Right lobe of liver (tissue), 6 donors: ENCODE measurements at regions not wholly inside any gene's neighbourhood (a gene's known extent, or its start where the extent isn't known, plus 50 kb on each side); places are given as distances from the start of the nearest gene placed in this dataset.
"Not testable (repeated sequence)": the region's sequence is repeated elsewhere in the genome, so short reads cannot be mapped to it uniquely, and the experiment has no call there.

Experiments used
- ATAC-seq, 4 donors: fragments of 200-7000 bp; cut with Tn5 transposase; one replicate each; pipeline ENCODE4 v1.9.1; 2020; ENCODE audit warnings: mild to moderate bottlenecking in 4 of 4, moderate library complexity in 4 of 4
- DNase-seq, 3 donors: peaks; one replicate each; pipeline ENCODE4 v3.0.0-alpha.2; 2020
- H3K27ac ChIP-seq, 3 donors: fragments of 200-600 bp; one replicate each; pipeline ENCODE4 v1.8.0; 2022
- H3K27me3 ChIP-seq, 2 donors: fragments of 200-600 bp; one replicate each; pipeline ENCODE4 v1.8.0; 2022
- H3K36me3 ChIP-seq, 4 donors: fragments of 200-600 bp; sonication (generic) in 1 of 4; one replicate each; pipeline versions ENCODE4 v1.5.1 to v1.8.0; 2017 to 2022; ENCODE audit warnings: control low read depth in 1 of 4
- H3K4me1 ChIP-seq, 4 donors: fragments of 200-600 bp; sonication (generic) in 1 of 4; one replicate each; pipeline versions ENCODE4 v1.5.1 to v1.8.0; 2017 to 2022; ENCODE audit warnings: control low read depth in 1 of 4
- H3K4me3 ChIP-seq, 3 donors: fragments of 200-600 bp; one replicate each; pipeline ENCODE4 v1.8.0; 2022
- H3K9me3 ChIP-seq, 4 donors: fragments of 200-600 bp; sonication (generic) in 1 of 4; one replicate each; pipeline versions ENCODE4 v1.5.1 to v1.8.0; 2017 to 2022; ENCODE audit warnings: control low read depth in 1 of 4
- CTCF ChIP-seq, 4 donors: fragments of 200-600 bp in 3 of 4; fragments of 450-650 bp in 1 of 4; IDR thresholded peaks; one replicate each; pipeline versions ENCODE4 v1.5.1 to v1.8.0; 2016 to 2022; ENCODE audit warnings: antibody characterized with exemption in 4 of 4, mild to moderate bottlenecking in 2 of 4
- POLR2A ChIP-seq: fragments of 450-650 bp; IDR thresholded peaks from one replicate; pipeline ENCODE4 v1.6.1; 2017; ENCODE audit warnings: antibody characterized with exemption, mild to moderate bottlenecking
- WGBS: methylation state at CpG from one replicate; pipeline ENCODE4 v1.1.6; 2018; ENCODE audit warnings: low coverage, low lambda C conversion rate; ENCODE audit not compliant: insufficient coverage; ENCODE audit errors: missing lambda C conversion rate; 5-methylcytosine and 5-hydroxymethylcytosine counted together
- intact Hi-C, 2 donors: fragments of 100-400 bp; cut with DNase I; formaldehyde crosslinking; loops; one replicate each; pipeline versions ENCODE4 v1.11.2 to v1.14.1; 2022
- donor health status: DM: no; HTN: yes; CAD: no.
- donor health status: DM: no; HTN: no; CAD: no.
- donor health status: DM: no; HTN: no; CAD: no.
- donor health status: DM: no; HTN: yes; CAD: no.
- donor health status: DM: no; HTN: yes; CAD: no.

DNA sequence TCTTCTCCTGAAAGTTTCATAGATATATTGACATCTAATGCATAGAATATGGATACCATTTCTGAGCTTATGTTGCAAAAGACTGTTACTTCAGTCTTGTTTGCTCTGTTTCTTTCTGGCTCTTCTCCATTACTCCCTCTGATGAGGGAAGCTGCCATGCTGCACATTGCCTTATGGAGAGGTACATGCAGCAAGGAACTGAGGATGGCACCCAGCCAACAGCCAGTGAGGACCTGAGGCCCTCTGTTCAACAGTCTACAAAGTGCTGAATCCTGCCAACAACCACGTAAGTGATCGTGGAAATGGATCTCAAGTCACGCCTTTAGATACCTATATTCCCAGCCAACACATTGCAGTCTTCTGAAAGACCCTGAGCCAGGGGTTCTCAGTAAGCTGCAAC lies 66.6 kb upstream of the ADAMTS5 start:
- no peak overlapping the region for H3K4me3 ChIP-seq
- no peak for DNase-seq
- WGBS, result 57% methylated on average over 2 of the region's 3 CpGs

DNA sequence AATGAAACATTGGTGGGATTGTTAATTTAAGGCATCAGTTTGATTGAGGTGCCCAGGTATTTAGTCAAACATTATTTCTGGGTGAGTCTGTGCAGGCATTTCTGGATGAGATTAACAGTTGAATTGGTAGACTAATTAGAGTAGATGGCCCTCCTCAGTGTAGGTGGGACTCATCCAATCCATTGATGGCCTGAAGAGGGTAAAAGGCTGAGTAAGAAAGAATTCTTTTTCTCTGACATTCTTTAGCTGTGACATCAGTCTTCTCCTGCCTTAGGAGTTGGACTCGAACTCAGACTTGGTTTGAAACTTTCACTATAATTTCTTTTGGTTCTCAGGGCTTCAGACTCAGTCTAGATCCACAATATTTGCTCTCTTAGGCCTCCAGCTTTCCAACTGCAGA lies 59.6 kb upstream of the ADAMTS5 start:
- 9% methylated on average over 1 of the region's 1 CpG for WGBS
- DNase-seq (no peak), ATAC-seq (no peak)
- intact Hi-C loops, result no loop called here
- Histone ChIP-seq H3K9me3 (no peaks in the 10 kb centered on the region), H3K27me3 (no peaks in the 10 kb centered on the region), H3K4me1 (no peaks in the 10 kb centered on the region), H3K36me3 (no peaks in the 10 kb centered on the region), H3K27ac (no peak overlapping the region), H3K4me3 (no peak overlapping the region)
- TF ChIP-seq POLR2A (no peak), CTCF (IDR thresholded peaks at IDR 0.05) (no peak)

More for the DNA sequence above, 66.6 kb upstream of the ADAMTS5 start:
- Histone ChIP-seq H3K36me3 (no peaks in the 10 kb centered on the region), H3K4me1 (no peaks in the 10 kb centered on the region), H3K27me3 (no peaks in the 10 kb centered on the region), H3K9me3 (no peaks in the 10 kb centered on the region), H3K27ac (no peak overlapping the region)
- intact Hi-C loops, result no loop called here
- ATAC-seq, result no peak
- TF ChIP-seq POLR2A, result no peak
- no peak for TF ChIP-seq CTCF (IDR thresholded peaks at IDR 0.05)

DNA sequence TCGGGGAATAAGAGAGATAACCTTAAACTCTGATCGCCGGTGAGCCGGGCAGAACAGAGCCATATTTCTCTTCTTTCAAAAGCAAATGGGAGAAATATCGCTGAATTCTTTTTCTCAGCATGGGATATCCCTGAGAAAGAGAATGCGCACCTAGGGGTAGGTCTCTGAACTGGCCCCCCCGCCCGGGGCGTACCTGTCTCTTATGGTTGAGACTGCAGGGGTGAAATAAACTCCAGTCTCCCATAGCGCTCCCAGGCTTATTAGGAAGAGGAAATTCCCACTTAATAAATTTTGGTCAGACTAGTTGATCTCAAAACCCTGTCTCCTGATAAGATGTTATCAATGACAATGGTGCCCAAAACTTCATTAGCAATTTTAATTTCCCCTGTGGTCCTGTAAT lies 58.8 kb upstream of the ADAMTS5 start:
- H3K27ac ChIP-seq, ATAC-seq, H3K27me3 ChIP-seq, H3K4me3 ChIP-seq, H3K36me3 ChIP-seq, H3K4me1 ChIP-seq, H3K9me3 ChIP-seq, intact Hi-C loops, DNase-seq: not testable (repeated sequence)
- 51% methylated on average over 3 of the region's 10 CpGs for WGBS

GRCh38 chr21:27024971-27025370 lies 58.1 kb upstream of the ADAMTS5 start:
- no peak for TF ChIP-seq CTCF (IDR thresholded peaks at IDR 0.05)
- TF ChIP-seq POLR2A, result no peak
- DNase-seq (no peak), ATAC-seq (no peak)
- Histone ChIP-seq H3K9me3 (no peaks in the 10 kb centered on the region), H3K4me3 (no peak overlapping the region), H3K36me3 (no peaks in the 10 kb centered on the region), H3K27me3 (no peaks in the 10 kb centered on the region), H3K27ac (no peak overlapping the region), H3K4me1 (no peaks in the 10 kb centered on the region)
- 75% methylated on average over 1 of the region's 1 CpG for WGBS
- intact Hi-C loops, result no loop called here

DNA sequence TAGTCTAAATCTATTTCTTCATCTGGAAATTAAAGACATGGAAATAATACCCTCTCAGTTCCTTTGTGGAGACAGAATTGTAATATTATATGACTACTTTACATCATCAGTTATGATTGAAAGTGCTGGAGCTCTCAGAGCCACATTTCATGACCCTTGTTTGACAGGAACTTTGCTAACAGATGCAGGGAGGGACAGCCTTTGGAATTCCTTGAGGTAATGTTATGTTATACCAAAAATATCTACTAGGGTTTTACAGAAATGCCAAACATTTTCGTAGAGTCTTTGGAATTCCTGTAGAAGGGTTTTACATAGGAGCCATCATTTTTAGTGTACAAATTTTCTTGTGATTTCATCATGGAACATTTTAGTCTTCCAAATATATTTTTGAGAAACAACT lies 57.4 kb upstream of the ADAMTS5 start:
- DNase-seq (no peak), ATAC-seq (no peak)
- WGBS, result 38% methylated on average over 1 of the region's 1 CpG
- Histone ChIP-seq H3K27ac (no peak overlapping the region), H3K27me3 (no peaks in the 10 kb centered on the region), H3K9me3 (no peaks in the 10 kb centered on the region), H3K36me3 (no peaks in the 10 kb centered on the region), H3K4me3 (no peak overlapping the region), H3K4me1 (no peaks in the 10 kb centered on the region)
- TF ChIP-seq CTCF (IDR thresholded peaks at IDR 0.05), result no peak
- no peak for TF ChIP-seq POLR2A
- intact Hi-C loops, result no loop called here
